Thoracic aorta (tissue), 2 donors: ENCODE measurements at regions not wholly inside any gene's neighbourhood (a gene's known extent, or its start where the extent isn't known, plus 50 kb on each side); places are given as distances from the start of the nearest gene placed in this dataset.

Source experiments
- ATAC-seq: fragments of 150-250 bp; one replicate; pipeline ENCODE4 v1.8.0; 2017; ENCODE audit warnings: low read depth; ENCODE audit not compliant: insufficient number of reproducible peaks, low FRiP score
- DNase-seq: peaks from one replicate; pipeline ENCODE4 v3.0.0-alpha.2; 2020; ENCODE audit warnings: low spot score
- H3K27ac ChIP-seq, 2 donors: fragments of 200-600 bp; sonication (generic); 1 replicate in 1 of 2; 2 replicates in 1 of 2; pipeline ENCODE4 v1.5.1; 2016; ENCODE audit warnings: mild to moderate bottlenecking in 2 of 2, moderate library complexity in 2 of 2
- H3K27me3 ChIP-seq: fragments of 200-600 bp; sonication (generic); replicated peaks from 2 replicates; pipeline ENCODE4 v1.6.0; 2016; ENCODE audit warnings: mild to moderate bottlenecking; ENCODE audit not compliant: insufficient read depth
- H3K36me3 ChIP-seq: fragments of 200-600 bp; sonication (generic); one replicate; pipeline ENCODE4 v1.5.1; 2016
- H3K4me1 ChIP-seq, 2 donors: fragments of 200-600 bp; sonication (generic); 1 replicate in 1 of 2; 2 replicates in 1 of 2; pipeline versions ENCODE4 v1.5.1 to v1.6.0; 2016; ENCODE audit warnings: low read depth in 2 of 2, mild to moderate bottlenecking in 1 of 2; ENCODE audit not compliant: control insufficient read depth in 1 of 2
- H3K4me3 ChIP-seq: fragments of 200-600 bp; sonication (generic); 2 replicates; pipeline ENCODE4 v1.5.1; 2016; ENCODE audit warnings: mild to moderate bottlenecking
- H3K9me3 ChIP-seq: fragments of 200-600 bp; sonication (generic); 2 replicates; pipeline ENCODE4 v1.5.1; 2016
- CTCF ChIP-seq: fragments of 200-600 bp; sonication (generic); IDR thresholded peaks from one replicate; pipeline ENCODE4 v1.5.1; 2019; ENCODE audit warnings: antibody characterized with exemption

DNA sequence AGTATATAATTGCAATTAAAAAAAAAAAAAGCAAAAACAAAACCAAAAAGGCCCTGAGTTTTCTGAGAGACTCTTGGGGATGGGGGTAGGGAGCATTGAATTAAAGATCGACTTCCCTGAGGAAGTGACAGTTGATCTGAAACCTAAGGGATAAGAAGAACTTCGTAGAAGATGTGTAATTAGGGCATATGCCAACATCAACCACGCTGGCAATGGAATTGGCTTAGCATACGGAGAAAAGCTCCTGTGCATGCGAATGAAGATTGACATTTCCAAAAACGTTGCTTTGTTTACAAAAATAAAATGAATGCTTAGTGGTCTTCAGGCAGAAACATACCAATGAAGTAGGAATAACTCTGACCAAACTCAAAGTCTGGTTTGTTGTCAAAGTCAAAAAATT is 307.6 kb upstream of the ZNF521 start:
- H3K9me3 ChIP-seq, result no peaks in the 10 kb centered on the region
- no peaks in the 10 kb centered on the region for H3K4me1 ChIP-seq
- H3K4me3 ChIP-seq, result no peak overlapping the region
- DNase-seq (no peak), ATAC-seq (no peak)
- TF ChIP-seq CTCF, result no peak
- H3K27me3 ChIP-seq, result no peaks in the 10 kb centered on the region
- no peak overlapping the region for H3K27ac ChIP-seq
- no peaks in the 10 kb centered on the region for H3K36me3 ChIP-seq

GRCh38 chr18:25658476-25658875 is 306.5 kb upstream of the ZNF521 start:
- Histone ChIP-seq H3K36me3 (no peaks in the 10 kb centered on the region), H3K4me1 (no peaks in the 10 kb centered on the region), H3K4me3 (no peak overlapping the region), H3K27ac (no peak overlapping the region), H3K9me3 (no peaks in the 10 kb centered on the region), H3K27me3 (no peaks in the 10 kb centered on the region)
- no peak for TF ChIP-seq CTCF
- DNase-seq (no peak), ATAC-seq (no peak)

DNA sequence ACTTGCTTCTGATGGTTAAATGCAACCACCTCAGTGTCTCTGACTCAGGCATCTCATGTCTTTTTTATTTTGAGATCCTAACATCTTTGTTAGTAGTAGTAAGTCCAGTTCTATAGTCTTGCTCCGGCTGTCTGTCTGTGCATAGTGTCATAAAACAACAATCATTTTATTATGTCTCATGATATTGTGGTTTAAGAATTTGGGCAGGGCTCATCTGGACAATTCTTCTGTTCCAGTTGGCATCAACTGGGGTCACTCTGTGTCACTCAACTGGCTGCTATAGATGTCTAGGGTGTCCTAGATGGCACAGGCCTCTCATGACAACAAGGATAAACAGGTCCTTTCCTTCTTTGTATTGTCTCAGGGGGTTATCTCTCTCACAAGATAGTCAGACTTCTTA is 299.6 kb upstream of the ZNF521 start:
- ATAC-seq (no peak), DNase-seq (no peak)
- H3K36me3 ChIP-seq, result no peaks in the 10 kb centered on the region

DNA sequence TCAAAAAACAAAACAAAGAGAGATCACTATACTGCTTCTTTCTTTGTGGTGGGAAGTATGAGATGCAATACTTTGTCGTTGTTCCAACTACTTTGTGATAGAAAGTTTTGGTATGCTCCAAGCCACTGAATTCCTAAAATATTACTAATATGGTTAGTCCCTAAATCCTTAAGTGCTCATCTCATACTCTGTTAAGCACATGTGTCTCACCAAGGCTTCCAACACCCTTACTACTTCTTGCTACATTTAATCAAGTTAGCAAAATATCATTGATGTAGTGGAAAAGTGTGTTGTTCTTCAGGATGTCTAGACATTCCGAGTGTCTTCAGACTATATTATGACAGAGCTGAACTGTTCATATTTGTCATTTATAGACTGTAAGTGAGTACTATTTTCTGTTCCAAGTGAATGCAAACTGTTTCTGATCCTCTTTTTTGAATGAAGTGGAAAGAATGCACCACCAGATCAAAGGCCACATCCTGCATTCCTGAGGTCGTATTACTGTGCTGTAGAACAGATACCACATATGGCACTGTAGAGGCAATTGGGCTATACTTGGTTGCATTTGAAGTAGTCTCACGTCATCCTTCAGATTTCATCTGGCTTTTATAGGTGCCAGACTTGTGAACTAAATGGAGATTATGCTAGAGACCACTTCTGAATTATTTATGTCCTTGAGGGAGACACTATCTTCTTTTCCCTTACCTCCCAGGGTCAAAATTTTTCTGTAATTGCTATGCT is 298.4 kb upstream of the ZNF521 start:
- no peak for DNase-seq
- H3K4me3 ChIP-seq, result no peak overlapping the region
- no peaks in the 10 kb centered on the region for H3K36me3 ChIP-seq
- no peaks in the 10 kb centered on the region for H3K9me3 ChIP-seq
- ATAC-seq, result no peak
- no peaks in the 10 kb centered on the region for H3K27me3 ChIP-seq
- no peaks in the 10 kb centered on the region for H3K4me1 ChIP-seq
- no peak for TF ChIP-seq CTCF
- H3K27ac ChIP-seq, result no peak overlapping the region

More for the DNA sequence above, 299.6 kb upstream of the ZNF521 start:
- Histone ChIP-seq H3K4me3 (no peak overlapping the region), H3K9me3 (no peaks in the 10 kb centered on the region), H3K4me1 (no peaks in the 10 kb centered on the region), H3K27ac (no peak overlapping the region), H3K27me3 (no peaks in the 10 kb centered on the region)
- no peak for TF ChIP-seq CTCF

- no peak for DNase-seq
- no peak overlapping the region for H3K4me3 ChIP-seq
- no peak overlapping the region for H3K27ac ChIP-seq
- H3K9me3 ChIP-seq, result no peaks in the 10 kb centered on the region
- ATAC-seq, result no peak
- H3K36me3 ChIP-seq, result no peaks in the 10 kb centered on the region
- no peaks in the 10 kb centered on the region for H3K27me3 ChIP-seq
- no peaks in the 10 kb centered on the region for H3K4me1 ChIP-seq
- no peak for TF ChIP-seq CTCF
Measured at GRCh38 chr18:25648716-25649260, 296.8 kb upstream of the ZNF521 start.
